Glutamatergic neuron (in vitro differentiated cells): ENCODE measurements at regions not wholly inside any gene's neighbourhood (a gene's known extent, or its start where the extent isn't known, plus 50 kb on each side); places are given as distances from the start of the nearest gene placed in this dataset.

Experiments
- DNase-seq: peaks from one replicate; pipeline ENCODE4 v3.0.0; 2022
- H3K27ac Mint-ChIP-seq: one replicate; pipeline ENCODE4 v1.8.0; 2020; ENCODE audit warnings: mild to moderate bottlenecking, mixed read lengths, inconsistent platforms; ENCODE audit not compliant: unreplicated experiment
- H3K27me3 Mint-ChIP-seq: one replicate; pipeline ENCODE4 v1.8.0; 2020; ENCODE audit warnings: mild to moderate bottlenecking, moderate library complexity, mixed read lengths, inconsistent platforms; ENCODE audit not compliant: unreplicated experiment
- H3K36me3 Mint-ChIP-seq: one replicate; pipeline ENCODE4 v1.8.0; 2020; ENCODE audit warnings: mild to moderate bottlenecking, mixed read lengths, inconsistent platforms; ENCODE audit not compliant: unreplicated experiment
- H3K4me1 Mint-ChIP-seq: one replicate; pipeline ENCODE4 v1.8.0; 2020; ENCODE audit warnings: mild to moderate bottlenecking, low read depth, mixed read lengths, inconsistent platforms; ENCODE audit not compliant: unreplicated experiment
- H3K4me3 Mint-ChIP-seq: one replicate; pipeline ENCODE4 v1.8.0; 2020; ENCODE audit warnings: mild to moderate bottlenecking, mixed read lengths, inconsistent platforms; ENCODE audit not compliant: unreplicated experiment
- H3K9me3 Mint-ChIP-seq: one replicate; pipeline ENCODE4 v1.8.0; 2020; ENCODE audit warnings: mild to moderate bottlenecking, moderate library complexity, mixed read lengths, inconsistent platforms; ENCODE audit not compliant: unreplicated experiment
- CTCF ChIP-seq: fragments of 200-600 bp; sonication (generic); IDR thresholded peaks from one replicate; pipeline ENCODE4 v1.5.0; 2021; ENCODE audit not compliant: partially characterized antibody, unreplicated experiment

- TF ChIP-seq CTCF: no peak
- Mint-ChIP-seq H3K27me3 (no peaks in the 10 kb centered on the region), H3K36me3 (no peaks in the 10 kb centered on the region), H3K4me1 (no peaks in the 10 kb centered on the region), H3K27ac (no peak overlapping the region), H3K4me3 (no peak overlapping the region), H3K9me3 (peaks cover 4% of the 10 kb centered on the region)
- no peak for DNase-seq
These were observed 748.7 kb downstream of the TNS3 start for GRCh38 chr7:46833197-46833596.

- DNase-seq: no peak
- no peaks in the 10 kb centered on the region for H3K27me3 Mint-ChIP-seq
- H3K36me3 Mint-ChIP-seq: no peaks in the 10 kb centered on the region
- H3K4me3 Mint-ChIP-seq: no peak overlapping the region
- H3K27ac Mint-ChIP-seq: no peak overlapping the region
- H3K4me1 Mint-ChIP-seq: no peaks in the 10 kb centered on the region
- H3K9me3 Mint-ChIP-seq: peaks cover 5% of the 10 kb centered on the region
- no peak for TF ChIP-seq CTCF
These were observed 749.8 kb downstream of the TNS3 start for GRCh38 chr7:46832136-46832535.

DNA sequence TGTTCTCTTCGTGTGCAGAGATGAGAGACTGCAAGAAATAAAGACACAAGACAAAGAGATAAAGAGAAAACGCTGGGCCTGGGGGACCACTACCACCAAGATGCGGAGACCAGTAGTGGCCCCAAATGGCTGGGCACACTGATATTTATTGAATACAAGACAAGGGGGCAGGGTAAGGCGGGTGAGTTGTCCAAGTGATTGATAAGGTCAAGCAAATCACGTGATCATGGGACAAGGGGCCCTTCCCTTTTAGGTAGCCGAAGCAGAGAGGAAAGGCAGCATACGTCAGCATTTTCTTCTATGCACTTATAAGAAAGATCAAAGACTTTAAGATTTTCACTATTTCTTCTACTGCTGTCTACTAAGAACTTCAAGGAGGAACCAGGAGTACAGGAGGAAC is 762.1 kb downstream of the TNS3 start:
- TF ChIP-seq CTCF: no peak
- Mint-ChIP-seq H3K9me3 (no peaks in the 10 kb centered on the region), H3K27me3 (no peaks in the 10 kb centered on the region), H3K27ac (no peak overlapping the region), H3K4me3 (no peak overlapping the region), H3K36me3 (no peaks in the 10 kb centered on the region), H3K4me1 (no peaks in the 10 kb centered on the region)
- no peak for DNase-seq

DNA sequence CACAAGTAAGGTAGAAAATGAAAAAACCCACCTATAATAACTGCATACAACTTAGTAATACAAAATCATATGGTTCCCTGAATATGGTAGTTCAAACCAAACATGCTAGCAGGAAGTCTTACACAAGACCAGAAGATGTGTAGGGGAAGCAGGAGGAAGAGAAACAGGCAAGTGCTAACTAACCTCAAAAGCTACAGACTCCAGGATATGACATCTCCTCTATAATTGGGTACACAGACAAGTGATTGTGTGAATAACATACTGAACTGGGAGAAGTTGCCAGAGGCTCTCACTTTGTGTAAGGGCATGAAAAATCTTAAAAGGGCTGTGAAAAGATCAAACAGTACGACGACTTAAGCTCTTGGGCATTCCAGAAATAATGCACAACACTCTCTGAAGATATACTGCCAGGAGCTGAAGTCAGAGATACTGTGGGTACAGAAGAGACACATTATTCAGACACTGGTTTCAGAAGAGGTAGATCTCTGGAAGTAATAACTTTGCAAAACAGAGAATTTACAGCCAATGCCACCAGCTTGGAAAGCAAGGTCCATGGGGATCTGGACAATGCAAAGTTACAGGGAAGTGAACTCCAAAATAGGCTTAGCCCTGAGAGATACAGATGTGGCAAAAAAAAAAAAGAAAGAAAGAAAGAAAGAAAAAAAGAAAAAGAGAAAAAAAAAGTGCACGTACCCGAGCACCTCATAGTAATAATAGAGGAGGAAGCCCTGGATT is 767.2 kb downstream of the TNS3 start:
- H3K36me3 Mint-ChIP-seq: no peaks in the 10 kb centered on the region
- peaks cover 19% of the 10 kb centered on the region for H3K4me1 Mint-ChIP-seq
- no peak for TF ChIP-seq CTCF
- peaks cover 9% of the 10 kb centered on the region for H3K9me3 Mint-ChIP-seq
- no peak overlapping the region for H3K27ac Mint-ChIP-seq
- H3K27me3 Mint-ChIP-seq: no peaks in the 10 kb centered on the region
- H3K4me3 Mint-ChIP-seq: no peak overlapping the region
- DNase-seq: no peak

- DNase-seq: no peak
- Mint-ChIP-seq H3K9me3 (peaks cover 9% of the 10 kb centered on the region), H3K4me3 (peak overlapping the region; percentile 72), H3K36me3 (no peaks in the 10 kb centered on the region), H3K4me1 (peaks cover 19% of the 10 kb centered on the region), H3K27me3 (peaks cover 3% of the 10 kb centered on the region), H3K27ac (peak overlapping the region; percentile 92)
- TF ChIP-seq CTCF: no peak
These were observed 769.7 kb downstream of the TNS3 start for GRCh38 chr7:46812101-46812675.
